Liver (tissue), 3 donors: ENCODE measurements at regions not wholly inside any gene's neighbourhood (a gene's known extent, or its start where the extent isn't known, plus 50 kb on each side); places are given as distances from the start of the nearest gene placed in this dataset.

Experiments
- FOXA1 ChIP-seq: IDR thresholded peaks from 2 replicates; pipeline ENCODE4 v1.6.1; 2016; ENCODE audit warnings: antibody characterized with exemption
- JUND ChIP-seq, 2 donors: IDR thresholded peaks; 2 replicates each; pipeline ENCODE4 v1.6.1; 2016; ENCODE audit warnings: antibody characterized with exemption in 2 of 2
- RAD21 ChIP-seq, 2 donors: IDR thresholded peaks; 2 replicates each; pipeline ENCODE4 v1.6.1; 2016; ENCODE audit warnings: antibody characterized with exemption in 2 of 2, mild to moderate bottlenecking in 2 of 2
- REST ChIP-seq: IDR thresholded peaks from 2 replicates; pipeline ENCODE4 v1.6.1; 2016; ENCODE audit warnings: antibody characterized with exemption, mild to moderate bottlenecking
- TAF1 ChIP-seq: conservative IDR thresholded peaks from 2 replicates; pipeline ENCODE4 v1.6.1; 2016; ENCODE audit warnings: antibody characterized with exemption, mild to moderate bottlenecking
- TF ChIP-seq, protein P1 (sequence below): fragments of 150-350 bp; IDR thresholded peaks from 2 replicates; pipeline ENCODE4 v1.5.1; 2017; ENCODE audit warnings: improper control_type of control experiment, low read depth, low read length; ENCODE audit not compliant: missing input control
- TF ChIP-seq, protein P2 (sequence below): IDR thresholded peaks from 2 replicates; pipeline ENCODE4 v1.6.1; 2016; ENCODE audit warnings: antibody characterized with exemption
- donor health status: healthy.
- donor health status: healthy.

GRCh38 chr4:18441676-18442075, 420.1 kb upstream of the LCORL start:
- TF ChIP-seq JUND (IDR thresholded peaks at IDR 0.05) (no peak), FOXA1 (no peak), TAF1 (no peak), RAD21 (IDR thresholded peaks at IDR 0.05) (no peak), REST (no peak)
- TF ChIP-seq, protein P1, sequence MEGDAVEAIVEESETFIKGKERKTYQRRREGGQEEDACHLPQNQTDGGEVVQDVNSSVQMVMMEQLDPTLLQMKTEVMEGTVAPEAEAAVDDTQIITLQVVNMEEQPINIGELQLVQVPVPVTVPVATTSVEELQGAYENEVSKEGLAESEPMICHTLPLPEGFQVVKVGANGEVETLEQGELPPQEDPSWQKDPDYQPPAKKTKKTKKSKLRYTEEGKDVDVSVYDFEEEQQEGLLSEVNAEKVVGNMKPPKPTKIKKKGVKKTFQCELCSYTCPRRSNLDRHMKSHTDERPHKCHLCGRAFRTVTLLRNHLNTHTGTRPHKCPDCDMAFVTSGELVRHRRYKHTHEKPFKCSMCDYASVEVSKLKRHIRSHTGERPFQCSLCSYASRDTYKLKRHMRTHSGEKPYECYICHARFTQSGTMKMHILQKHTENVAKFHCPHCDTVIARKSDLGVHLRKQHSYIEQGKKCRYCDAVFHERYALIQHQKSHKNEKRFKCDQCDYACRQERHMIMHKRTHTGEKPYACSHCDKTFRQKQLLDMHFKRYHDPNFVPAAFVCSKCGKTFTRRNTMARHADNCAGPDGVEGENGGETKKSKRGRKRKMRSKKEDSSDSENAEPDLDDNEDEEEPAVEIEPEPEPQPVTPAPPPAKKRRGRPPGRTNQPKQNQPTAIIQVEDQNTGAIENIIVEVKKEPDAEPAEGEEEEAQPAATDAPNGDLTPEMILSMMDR, result no peak
- TF ChIP-seq, protein P2, sequence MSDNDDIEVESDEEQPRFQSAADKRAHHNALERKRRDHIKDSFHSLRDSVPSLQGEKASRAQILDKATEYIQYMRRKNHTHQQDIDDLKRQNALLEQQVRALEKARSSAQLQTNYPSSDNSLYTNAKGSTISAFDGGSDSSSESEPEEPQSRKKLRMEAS, result no peak
